ENCODE measurements at regions not wholly inside any gene's neighbourhood (a gene's known extent, or its start where the extent isn't known, plus 50 kb on each side); places are given as distances from the start of the nearest gene placed in this dataset.
A peak's percentile ranks its signal among the peaks of the same experiment; 100 is the strongest.

DNA sequence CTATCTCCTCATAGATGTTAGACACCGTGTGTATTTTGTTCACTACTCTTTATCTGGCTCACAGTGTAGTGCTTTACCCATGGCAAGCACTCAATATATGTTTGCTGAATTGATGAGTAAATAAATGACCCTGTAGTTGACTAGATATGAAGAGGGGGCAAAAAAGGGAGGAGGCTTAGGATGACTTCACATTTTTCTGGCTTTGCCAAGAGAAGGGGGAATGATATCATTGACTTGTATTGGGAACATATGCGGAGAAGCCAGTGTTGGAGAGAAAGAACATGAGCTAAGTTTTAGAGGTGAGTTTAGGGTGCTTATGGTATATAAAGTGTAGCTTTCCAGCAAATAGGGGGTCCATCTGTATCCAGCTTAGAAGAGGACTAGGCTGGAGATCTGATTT is 145.5 kb downstream of the TENT5C start:
- Histone ChIP-seq H3K4me3 (ENCODE audit: low read length) (no peak overlapping the region), H2AK5ac (ENCODE audit: low read length) (no peak overlapping the region), H4K8ac (ENCODE audit: low read depth, low read length) (no peak overlapping the region), H3K79me2 (ENCODE audit: control insufficient read depth, insufficient read depth, low read length) (no peaks in the 10 kb centered on the region), H3K27me3 (ENCODE audit: insufficient read depth, low read length, poor library complexity) (no peaks in the 10 kb centered on the region), H3K27ac (ENCODE audit: low read depth, low read length) (no peak overlapping the region), H4K5ac (ENCODE audit: low read length) (no peak overlapping the region), H3K23ac (ENCODE audit: low read length) (no peak overlapping the region), H3K56ac (ENCODE audit: low read length) (no peak overlapping the region), H2BK15ac (replicated peaks; ENCODE audit: low read depth) (no peak overlapping the region), H3K4me2 (ENCODE audit: low read length) (no peak overlapping the region), H3K18ac (ENCODE audit: low read length) (no peak overlapping the region), H3K36me3 (ENCODE audit: control insufficient read depth, insufficient read depth, low read length) (no peaks in the 10 kb centered on the region), H2BK120ac (ENCODE audit: low read depth, low read length) (no peak overlapping the region), H3K4ac (ENCODE audit: low read depth, low read length) (no peak overlapping the region), H3K9ac (ENCODE audit: low read length) (no peak overlapping the region), H2BK5ac (ENCODE audit: low read length) (no peak overlapping the region), H3K4me1 (ENCODE audit: control insufficient read depth, low read depth, low read length) (no peaks in the 10 kb centered on the region), H3K79me1 (ENCODE audit: low read length) (no peaks in the 10 kb centered on the region)
- WGBS (ENCODE audit: extremely low coverage, insufficient coverage, low lambda C conversion rate), result no CpG with 5 or more reads among the region's 2 CpGs
- DNase-seq, result no peak

DNA sequence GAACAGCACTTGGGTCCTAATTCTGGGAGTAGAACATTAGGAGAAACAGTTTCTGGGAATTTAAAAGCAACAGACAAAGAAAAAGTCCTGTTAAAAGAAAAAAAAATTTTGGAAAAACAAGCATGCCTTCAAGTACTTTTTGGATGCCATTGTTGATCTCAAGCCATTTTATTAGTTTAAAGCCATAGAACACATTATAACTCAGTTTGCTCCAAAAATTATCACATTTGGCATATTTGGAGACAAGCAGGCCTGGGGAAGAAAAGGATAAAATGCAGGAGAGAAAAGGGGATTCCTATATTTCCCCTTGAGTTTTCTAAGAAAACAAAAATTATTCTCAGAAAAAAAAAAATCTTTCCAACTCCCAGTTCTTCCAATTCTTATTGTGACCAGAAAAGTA is 146.8 kb downstream of the TENT5C start:
- Histone ChIP-seq H4K5ac (ENCODE audit: low read length) (no peak overlapping the region), H3K36me3 (ENCODE audit: control insufficient read depth, insufficient read depth, low read length) (no peaks in the 10 kb centered on the region), H2BK5ac (ENCODE audit: low read length) (no peak overlapping the region), H2AK5ac (ENCODE audit: low read length) (no peak overlapping the region), H3K9ac (ENCODE audit: low read length) (no peak overlapping the region), H3K4ac (ENCODE audit: low read depth, low read length) (no peak overlapping the region), H4K8ac (ENCODE audit: low read depth, low read length) (no peak overlapping the region), H3K79me1 (ENCODE audit: low read length) (no peaks in the 10 kb centered on the region), H3K27me3 (ENCODE audit: insufficient read depth, low read length, poor library complexity) (no peaks in the 10 kb centered on the region), H3K4me1 (ENCODE audit: control insufficient read depth, low read depth, low read length) (no peaks in the 10 kb centered on the region), H2BK120ac (ENCODE audit: low read depth, low read length) (no peak overlapping the region), H3K23ac (ENCODE audit: low read length) (no peak overlapping the region), H3K56ac (ENCODE audit: low read length) (no peak overlapping the region), H3K4me2 (ENCODE audit: low read length) (no peak overlapping the region), H3K79me2 (ENCODE audit: control insufficient read depth, insufficient read depth, low read length) (no peaks in the 10 kb centered on the region), H2BK15ac (replicated peaks; ENCODE audit: low read depth) (no peak overlapping the region), H3K18ac (ENCODE audit: low read length) (no peak overlapping the region), H3K27ac (ENCODE audit: low read depth, low read length) (no peak overlapping the region), H3K4me3 (ENCODE audit: low read length) (no peak overlapping the region)
- no peak for DNase-seq

DNA sequence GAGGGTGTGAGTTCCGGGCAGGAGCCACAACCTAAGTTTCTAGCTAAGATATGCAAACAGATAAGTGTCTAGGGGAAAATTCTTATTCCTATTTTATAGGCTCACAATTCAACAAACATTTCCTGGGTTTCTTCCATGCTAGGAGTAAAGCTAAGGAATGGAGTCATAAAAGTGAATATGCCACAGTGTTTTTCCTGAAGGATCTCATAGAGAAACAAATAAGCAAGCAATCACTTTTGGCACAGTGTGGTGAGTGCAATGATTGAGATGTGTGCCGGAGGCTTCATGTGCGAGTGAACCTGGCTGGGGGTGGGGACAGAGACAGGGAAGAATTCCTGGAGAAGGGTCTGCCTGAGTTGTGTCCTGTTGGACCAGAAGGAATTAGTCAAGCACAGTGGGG is 147.4 kb downstream of the TENT5C start:
- H3K79me1 ChIP-seq (ENCODE audit: low read length), result no peaks in the 10 kb centered on the region
- no peaks in the 10 kb centered on the region for H3K79me2 ChIP-seq (ENCODE audit: control insufficient read depth, insufficient read depth, low read length)
- no peak overlapping the region for H3K4ac ChIP-seq (ENCODE audit: low read depth, low read length)
- H2BK5ac ChIP-seq (ENCODE audit: low read length), result no peak overlapping the region
- H3K56ac ChIP-seq (ENCODE audit: low read length), result no peak overlapping the region
- no peak overlapping the region for H4K8ac ChIP-seq (ENCODE audit: low read depth, low read length)
- no peak overlapping the region for H3K18ac ChIP-seq (ENCODE audit: low read length)
- no peak overlapping the region for H3K27ac ChIP-seq (ENCODE audit: low read depth, low read length)
- H3K9ac ChIP-seq (ENCODE audit: low read length), result no peak overlapping the region
- H2BK15ac ChIP-seq (replicated peaks; ENCODE audit: low read depth), result no peak overlapping the region
- no peak overlapping the region for H2AK5ac ChIP-seq (ENCODE audit: low read length)
- no CpG with 5 or more reads among the region's 3 CpGs for WGBS (ENCODE audit: extremely low coverage, insufficient coverage, low lambda C conversion rate)
- H3K27me3 ChIP-seq (ENCODE audit: insufficient read depth, low read length, poor library complexity), result no peaks in the 10 kb centered on the region
- no peaks in the 10 kb centered on the region for H3K36me3 ChIP-seq (ENCODE audit: control insufficient read depth, insufficient read depth, low read length)
- DNase-seq, result peak; percentile 8
- no peak overlapping the region for H3K23ac ChIP-seq (ENCODE audit: low read length)
- no peak overlapping the region for H3K4me3 ChIP-seq (ENCODE audit: low read length)
- H2BK120ac ChIP-seq (ENCODE audit: low read depth, low read length), result no peak overlapping the region
- H4K5ac ChIP-seq (ENCODE audit: low read length), result no peak overlapping the region
- no peak overlapping the region for H3K4me2 ChIP-seq (ENCODE audit: low read length)
- no peaks in the 10 kb centered on the region for H3K4me1 ChIP-seq (ENCODE audit: control insufficient read depth, low read depth, low read length)

DNA sequence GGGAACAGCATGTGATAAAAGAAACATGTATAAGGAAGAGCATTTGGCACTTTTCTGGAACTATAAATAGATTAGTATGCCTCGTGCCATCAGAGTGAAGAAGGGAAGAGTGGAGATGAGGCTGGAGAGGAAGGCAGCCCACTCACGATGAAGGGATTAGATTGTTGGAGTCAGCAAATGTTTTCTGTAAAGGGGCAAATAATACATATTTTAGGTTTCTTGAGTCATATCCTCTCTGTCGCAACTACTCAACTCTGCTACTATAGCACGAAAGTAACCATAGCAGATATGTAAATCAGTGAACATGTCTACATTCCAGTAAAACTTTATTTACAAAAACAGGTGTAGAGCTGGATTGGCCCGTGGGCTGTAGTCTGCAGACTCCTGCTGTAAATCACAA is 147.8 kb downstream of the TENT5C start:
- Histone ChIP-seq H3K27ac (ENCODE audit: low read depth, low read length) (no peak overlapping the region), H3K79me1 (ENCODE audit: low read length) (no peaks in the 10 kb centered on the region), H3K4me3 (ENCODE audit: low read length) (no peak overlapping the region), H2BK120ac (ENCODE audit: low read depth, low read length) (no peak overlapping the region), H3K23ac (ENCODE audit: low read length) (no peak overlapping the region), H2BK15ac (replicated peaks; ENCODE audit: low read depth) (no peak overlapping the region), H3K36me3 (ENCODE audit: control insufficient read depth, insufficient read depth, low read length) (no peaks in the 10 kb centered on the region), H3K79me2 (ENCODE audit: control insufficient read depth, insufficient read depth, low read length) (no peaks in the 10 kb centered on the region), H4K8ac (ENCODE audit: low read depth, low read length) (no peak overlapping the region), H3K27me3 (ENCODE audit: insufficient read depth, low read length, poor library complexity) (no peaks in the 10 kb centered on the region), H3K18ac (ENCODE audit: low read length) (no peak overlapping the region), H3K9ac (ENCODE audit: low read length) (no peak overlapping the region), H3K4me2 (ENCODE audit: low read length) (no peak overlapping the region), H3K4ac (ENCODE audit: low read depth, low read length) (no peak overlapping the region), H2AK5ac (ENCODE audit: low read length) (no peak overlapping the region), H3K4me1 (ENCODE audit: control insufficient read depth, low read depth, low read length) (peaks cover 2% of the 10 kb centered on the region), H2BK5ac (ENCODE audit: low read length) (no peak overlapping the region), H3K56ac (ENCODE audit: low read length) (no peak overlapping the region), H4K5ac (ENCODE audit: low read length) (no peak overlapping the region)
- DNase-seq, result no peak
- no CpG with 5 or more reads among the region's 5 CpGs for WGBS (ENCODE audit: extremely low coverage, insufficient coverage, low lambda C conversion rate)

DNA sequence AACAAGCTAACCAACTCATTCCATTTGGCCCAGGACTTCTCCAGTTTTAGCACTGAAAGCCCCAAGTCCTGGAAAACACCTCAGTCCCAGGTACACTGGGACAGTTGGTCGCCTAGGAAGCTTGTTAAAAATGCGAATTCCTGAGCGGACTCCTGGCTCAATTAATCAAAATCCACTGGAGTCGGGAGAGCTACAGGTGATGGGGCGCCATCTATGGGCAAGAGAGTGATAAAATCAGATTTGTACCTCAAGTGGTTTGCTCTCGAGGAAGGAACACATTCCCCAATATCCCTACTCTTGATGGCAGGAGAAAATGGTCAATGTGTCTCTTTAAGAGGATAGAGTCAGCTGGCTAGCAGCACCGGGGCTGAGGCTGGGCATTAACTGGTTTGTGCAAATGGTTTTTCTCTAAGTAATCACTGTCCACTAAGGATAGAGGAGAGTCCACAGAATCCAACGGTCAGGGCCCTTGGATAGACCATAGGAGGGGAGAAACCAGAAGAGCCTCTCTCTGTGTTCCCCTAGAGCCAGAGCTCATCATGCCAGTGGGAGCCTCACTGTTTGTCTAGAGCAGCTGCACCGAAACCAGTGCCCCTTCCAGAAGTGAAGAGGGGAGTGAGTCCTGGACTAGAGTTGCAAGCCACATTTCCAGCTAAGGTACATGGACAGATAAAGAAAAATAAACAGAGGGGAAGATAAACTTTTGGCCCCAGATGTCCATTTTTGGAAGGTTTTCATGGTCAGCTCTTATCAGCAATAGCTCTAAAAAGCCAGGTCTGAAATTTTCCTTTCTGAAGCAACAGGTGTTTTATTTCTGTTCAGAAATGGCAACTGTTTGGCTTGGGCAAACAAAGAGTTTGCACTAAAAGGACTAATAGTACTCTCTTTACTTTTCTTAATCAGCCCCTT is 148.5 kb downstream of the TENT5C start:
- Histone ChIP-seq H3K79me2 (ENCODE audit: control insufficient read depth, insufficient read depth, low read length) (no peaks in the 10 kb centered on the region), H2BK15ac (replicated peaks; ENCODE audit: low read depth) (no peak overlapping the region), H4K8ac (ENCODE audit: low read depth, low read length) (no peak overlapping the region), H2BK5ac (ENCODE audit: low read length) (no peak overlapping the region), H3K27ac (ENCODE audit: low read depth, low read length) (no peak overlapping the region), H3K36me3 (ENCODE audit: control insufficient read depth, insufficient read depth, low read length) (no peaks in the 10 kb centered on the region), H3K4me2 (ENCODE audit: low read length) (no peak overlapping the region), H3K4me1 (ENCODE audit: control insufficient read depth, low read depth, low read length) (peaks cover 2% of the 10 kb centered on the region), H3K27me3 (ENCODE audit: insufficient read depth, low read length, poor library complexity) (no peaks in the 10 kb centered on the region), H3K4ac (ENCODE audit: low read depth, low read length) (no peak overlapping the region), H3K18ac (ENCODE audit: low read length) (no peak overlapping the region), H2AK5ac (ENCODE audit: low read length) (no peak overlapping the region), H3K4me3 (ENCODE audit: low read length) (no peak overlapping the region), H3K23ac (ENCODE audit: low read length) (no peak overlapping the region), H3K9ac (ENCODE audit: low read length) (no peak overlapping the region), H4K5ac (ENCODE audit: low read length) (no peak overlapping the region), H2BK120ac (ENCODE audit: low read depth, low read length) (no peak overlapping the region), H3K79me1 (ENCODE audit: low read length) (no peaks in the 10 kb centered on the region), H3K56ac (ENCODE audit: low read length) (no peak overlapping the region)
- WGBS (ENCODE audit: extremely low coverage, insufficient coverage, low lambda C conversion rate), result no CpG with 5 or more reads among the region's 9 CpGs
- DNase-seq, result peak; percentile 84

DNA sequence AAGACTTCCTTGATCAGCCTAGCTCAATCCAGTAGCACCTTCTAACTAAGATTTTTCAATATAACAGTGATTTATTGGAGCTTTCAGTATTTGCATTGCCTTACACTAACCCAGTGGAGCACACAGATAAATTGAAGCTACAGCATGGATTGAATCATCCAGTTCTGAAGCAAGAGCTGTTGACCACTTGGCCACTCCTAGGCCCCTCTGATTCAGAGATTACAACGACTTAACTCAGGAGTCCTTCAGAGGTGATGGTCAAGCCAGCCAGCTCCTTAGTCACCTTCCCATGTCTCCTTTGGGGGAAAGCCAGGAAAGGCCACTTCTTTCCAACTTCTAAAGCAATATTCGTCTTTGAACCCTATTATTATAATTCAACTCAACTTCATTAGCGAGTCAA is 151.8 kb downstream of the TENT5C start:
- Histone ChIP-seq H3K23ac (ENCODE audit: low read length) (no peak overlapping the region), H2BK5ac (ENCODE audit: low read length) (no peak overlapping the region), H4K5ac (ENCODE audit: low read length) (no peak overlapping the region), H3K18ac (ENCODE audit: low read length) (no peak overlapping the region), H3K79me1 (ENCODE audit: low read length) (no peaks in the 10 kb centered on the region), H3K4me1 (ENCODE audit: control insufficient read depth, low read depth, low read length) (peaks cover 2% of the 10 kb centered on the region), H2BK15ac (replicated peaks; ENCODE audit: low read depth) (no peak overlapping the region), H3K79me2 (ENCODE audit: control insufficient read depth, insufficient read depth, low read length) (no peaks in the 10 kb centered on the region), H2BK120ac (ENCODE audit: low read depth, low read length) (no peak overlapping the region), H2AK5ac (ENCODE audit: low read length) (no peak overlapping the region), H3K4ac (ENCODE audit: low read depth, low read length) (no peak overlapping the region), H3K4me2 (ENCODE audit: low read length) (no peak overlapping the region), H4K8ac (ENCODE audit: low read depth, low read length) (no peak overlapping the region), H3K36me3 (ENCODE audit: control insufficient read depth, insufficient read depth, low read length) (no peaks in the 10 kb centered on the region), H3K56ac (ENCODE audit: low read length) (no peak overlapping the region), H3K27ac (ENCODE audit: low read depth, low read length) (no peak overlapping the region), H3K9ac (ENCODE audit: low read length) (no peak overlapping the region), H3K4me3 (ENCODE audit: low read length) (no peak overlapping the region), H3K27me3 (ENCODE audit: insufficient read depth, low read length, poor library complexity) (no peaks in the 10 kb centered on the region)
- no CpG with 5 or more reads among the region's 3 CpGs for WGBS (ENCODE audit: extremely low coverage, insufficient coverage, low lambda C conversion rate)
- DNase-seq, result no peak

Data from mesendoderm (in vitro differentiated cells).